WTC11 (cell line): ENCODE measurements at regions not wholly inside any gene's neighbourhood (a gene's known extent, or its start where the extent isn't known, plus 50 kb on each side); places are given as distances from the start of the nearest gene placed in this dataset.
"Not testable (repeated sequence)": the region's sequence is repeated elsewhere in the genome, so short reads cannot be mapped to it uniquely, and the experiment has no call there.

Experiments used
- ATAC-seq: fragments of 200-7000 bp; cut with Tn5 transposase; 2 replicates; pipeline ENCODE4 v1.10.0; 2021; ENCODE audit warnings: mild to moderate bottlenecking, moderate library complexity
- CTCF ChIA-PET: fragments of 300-600 bp; sonication (Branson Sonifier 250); formaldehyde crosslinking; loops from one replicate; lab custom pipeline; 2021; ENCODE audit warnings: antibody characterized with exemption; lab: Charles Lee
- POLR2A ChIA-PET: fragments of 350-600 bp; sonication (Branson Sonifier 250); formaldehyde crosslinking; loops from one replicate; lab custom pipeline; 2021; ENCODE audit warnings: antibody characterized with exemption; lab: Charles Lee
- DNase-seq: peaks from one replicate; pipeline ENCODE4 v3.0.0; 2021; ENCODE audit warnings: low spot score
- H3K27ac Mint-ChIP-seq: 2 replicates; pipeline ENCODE4 v1.8.0; 2021; ENCODE audit warnings: mixed read lengths
- H3K27me3 Mint-ChIP-seq: 2 replicates; pipeline ENCODE4 v1.8.0; 2021; ENCODE audit warnings: low read depth, mild to moderate bottlenecking, moderate library complexity, mixed read lengths
- H3K36me3 Mint-ChIP-seq: 2 replicates; pipeline ENCODE4 v1.8.0; 2021; ENCODE audit warnings: mixed read lengths
- H3K4me1 Mint-ChIP-seq: 2 replicates; pipeline ENCODE4 v1.8.0; 2022; ENCODE audit warnings: mixed read lengths
- H3K4me3 Mint-ChIP-seq: 2 replicates; pipeline ENCODE4 v1.8.0; 2021; ENCODE audit warnings: mild to moderate bottlenecking, moderate library complexity, mixed read lengths
- H3K9me3 Mint-ChIP-seq: 2 replicates; pipeline ENCODE4 v1.8.0; 2021; ENCODE audit warnings: mixed read lengths
- ATF1 ChIP-seq: sonication (generic); formaldehyde crosslinking; IDR thresholded peaks from 2 replicates; pipeline ENCODE4 v1.8.1; 2023; ENCODE audit warnings: mild to moderate bottlenecking, moderate library complexity, missing genetic modification reagents
- CBFB ChIP-seq: sonication (generic); formaldehyde crosslinking; IDR thresholded peaks from 2 replicates; pipeline ENCODE4 v1.8.1; 2022; ENCODE audit warnings: mild to moderate bottlenecking, low read depth, missing genetic modification reagents
- CREM ChIP-seq: sonication (generic); formaldehyde crosslinking; IDR thresholded peaks from 2 replicates; pipeline ENCODE4 v1.8.1; 2022; ENCODE audit warnings: mild to moderate bottlenecking, missing genetic modification reagents, moderate library complexity
- EMX1 ChIP-seq: fragments of 250-450 bp; sonication (Bioruptor Pico); IDR thresholded peaks from 2 replicates; pipeline ENCODE4 v1.8.0; 2021; ENCODE audit warnings: mild to moderate bottlenecking
- JAZF1 ChIP-seq: fragments of 250-450 bp; sonication (Bioruptor Pico); IDR thresholded peaks from 2 replicates; pipeline ENCODE4 v1.9.0; 2021; ENCODE audit warnings: moderate library complexity, mild to moderate bottlenecking, inconsistent platforms
- JUN ChIP-seq: sonication (generic); formaldehyde crosslinking; IDR thresholded peaks from 2 replicates; pipeline ENCODE4 v1.8.0; 2023; ENCODE audit warnings: mild to moderate bottlenecking, missing genetic modification reagents
- NFATC4 ChIP-seq: fragments of 250-450 bp; sonication (Bioruptor Pico); IDR thresholded peaks from 2 replicates; pipeline ENCODE4 v1.9.0; 2021; ENCODE audit warnings: mild to moderate bottlenecking
- NR3C1 ChIP-seq: sonication (generic); formaldehyde crosslinking; conservative IDR thresholded peaks from 2 replicates; pipeline ENCODE4 v1.8.1; 2023; ENCODE audit warnings: low read depth, mild to moderate bottlenecking, missing genetic modification reagents
- SMAD3 ChIP-seq: sonication (generic); formaldehyde crosslinking; IDR thresholded peaks from 2 replicates; pipeline ENCODE4 v1.8.0; 2022; ENCODE audit warnings: missing genetic modification reagents, mild to moderate bottlenecking, borderline replicate concordance
- TEAD1 ChIP-seq: sonication (generic); formaldehyde crosslinking; IDR thresholded peaks from 2 replicates; pipeline ENCODE4 v1.8.0; 2022; ENCODE audit warnings: mild to moderate bottlenecking, missing genetic modification reagents
- ZBTB21 ChIP-seq: sonication (generic); formaldehyde crosslinking; IDR thresholded peaks from 2 replicates; pipeline ENCODE4 v1.8.1; 2023; ENCODE audit warnings: mild to moderate bottlenecking, missing genetic modification reagents, borderline replicate concordance
- ZNF121 ChIP-seq: sonication (generic); formaldehyde crosslinking; IDR thresholded peaks from 2 replicates; pipeline ENCODE4 v1.8.0; 2023; ENCODE audit warnings: missing genetic modification reagents
- ZNF219 ChIP-seq: sonication (generic); formaldehyde crosslinking; IDR thresholded peaks from 2 replicates; pipeline ENCODE4 v1.8.0; 2023; ENCODE audit warnings: missing genetic modification reagents, mild to moderate bottlenecking, borderline replicate concordance
- ZNF232 ChIP-seq: sonication (generic); formaldehyde crosslinking; IDR thresholded peaks from 2 replicates; pipeline ENCODE4 v1.8.0; 2022; ENCODE audit warnings: mild to moderate bottlenecking, missing genetic modification reagents
- TF ChIP-seq, protein P1 (sequence below): sonication (generic); formaldehyde crosslinking; IDR thresholded peaks from 2 replicates; pipeline ENCODE4 v1.8.1; 2023; ENCODE audit warnings: mild to moderate bottlenecking, moderate library complexity, missing genetic modification reagents
- TF ChIP-seq, protein P2 (sequence below): sonication (generic); formaldehyde crosslinking; IDR thresholded peaks from 2 replicates; pipeline ENCODE4 v1.8.0; 2022; ENCODE audit warnings: mild to moderate bottlenecking, missing genetic modification reagents
- TF ChIP-seq, protein P3 (sequence below): sonication (generic); formaldehyde crosslinking; IDR thresholded peaks from 2 replicates; pipeline ENCODE4 v1.8.1; 2023; ENCODE audit warnings: mild to moderate bottlenecking, missing genetic modification reagents

DNA sequence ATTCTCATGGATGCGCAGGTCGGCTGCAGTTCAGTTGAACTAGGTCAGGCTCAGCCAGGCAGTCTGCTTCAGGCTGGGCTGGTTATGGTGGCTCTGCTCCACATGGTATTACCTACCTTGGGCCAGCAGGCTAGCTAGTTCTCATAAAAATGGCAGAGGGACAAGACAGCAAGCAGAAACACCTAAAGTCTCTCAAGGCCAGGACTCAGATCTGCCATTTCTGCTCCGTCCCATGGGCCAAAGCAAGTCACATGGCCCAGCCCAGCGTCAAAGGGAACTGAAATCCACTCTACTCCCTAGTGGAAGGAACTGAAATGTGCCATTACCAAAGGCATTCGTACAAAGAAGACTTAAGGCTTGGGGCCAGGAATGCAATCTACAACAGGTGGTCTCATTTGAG is 160.0 kb downstream of the TMEM132E start (continued):
- TF ChIP-seq, protein P1, sequence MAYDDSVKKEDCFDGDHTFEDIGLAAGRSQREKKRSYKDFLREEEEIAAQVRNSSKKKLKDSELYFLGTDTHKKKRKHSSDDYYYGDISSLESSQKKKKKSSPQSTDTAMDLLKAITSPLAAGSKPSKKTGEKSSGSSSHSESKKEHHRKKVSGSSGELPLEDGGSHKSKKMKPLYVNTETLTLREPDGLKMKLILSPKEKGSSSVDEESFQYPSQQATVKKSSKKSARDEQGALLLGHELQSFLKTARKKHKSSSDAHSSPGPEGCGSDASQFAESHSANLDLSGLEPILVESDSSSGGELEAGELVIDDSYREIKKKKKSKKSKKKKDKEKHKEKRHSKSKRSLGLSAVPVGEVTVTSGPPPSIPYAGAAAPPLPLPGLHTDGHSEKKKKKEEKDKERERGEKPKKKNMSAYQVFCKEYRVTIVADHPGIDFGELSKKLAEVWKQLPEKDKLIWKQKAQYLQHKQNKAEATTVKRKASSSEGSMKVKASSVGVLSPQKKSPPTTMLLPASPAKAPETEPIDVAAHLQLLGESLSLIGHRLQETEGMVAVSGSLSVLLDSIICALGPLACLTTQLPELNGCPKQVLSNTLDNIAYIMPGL = no peak
- no peak for TF ChIP-seq SMAD3 (CRISPR knock-in tag)
- TF ChIP-seq, protein P2, sequence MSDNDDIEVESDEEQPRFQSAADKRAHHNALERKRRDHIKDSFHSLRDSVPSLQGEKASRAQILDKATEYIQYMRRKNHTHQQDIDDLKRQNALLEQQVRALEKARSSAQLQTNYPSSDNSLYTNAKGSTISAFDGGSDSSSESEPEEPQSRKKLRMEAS (CRISPR knock-in tag) = no peak

DNA sequence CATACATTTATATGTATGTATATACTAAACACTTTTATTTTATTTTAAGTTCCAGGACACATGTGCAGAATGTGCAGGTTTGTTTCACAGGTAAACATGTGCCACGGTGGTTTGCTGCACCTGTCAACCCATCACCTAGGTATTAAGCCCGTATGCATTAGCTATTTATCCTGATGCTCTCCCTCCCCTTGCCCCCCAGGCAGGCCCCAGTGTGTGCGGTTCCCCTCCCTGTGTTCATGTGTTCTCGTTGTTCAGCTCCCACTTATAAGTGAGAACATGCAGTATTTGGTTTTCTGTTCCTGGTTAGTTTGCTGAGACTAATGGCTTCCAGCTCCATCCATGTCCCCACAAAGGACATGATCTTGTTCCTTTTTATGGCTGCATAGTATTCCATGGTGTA is 158.3 kb downstream of the TMEM132E start:
- H3K27ac Mint-ChIP-seq, H3K27me3 Mint-ChIP-seq, H3K9me3 Mint-ChIP-seq, DNase-seq, POLR2A ChIA-PET, CTCF ChIA-PET, ATAC-seq, H3K4me1 Mint-ChIP-seq, H3K4me3 Mint-ChIP-seq, H3K36me3 Mint-ChIP-seq: not testable (repeated sequence)

DNA sequence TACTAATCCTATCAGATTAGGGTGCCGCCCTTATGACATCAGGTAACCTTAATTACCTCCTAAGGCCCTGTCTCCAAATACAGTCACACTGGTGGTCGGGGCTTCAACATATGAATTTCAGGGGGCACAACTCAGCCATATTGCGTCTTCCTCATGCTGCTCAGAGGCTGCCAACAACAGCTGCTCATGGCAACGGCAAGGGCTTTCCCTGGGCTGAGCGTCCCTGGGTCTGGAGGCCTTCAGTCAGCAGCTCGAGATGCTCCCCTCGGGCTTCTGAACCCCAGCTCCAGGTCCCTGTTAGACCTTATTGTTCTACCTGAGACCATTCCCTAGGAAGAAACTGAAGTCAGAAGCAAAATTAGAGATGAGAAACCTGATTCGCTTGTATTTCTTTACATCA is 157.2 kb downstream of the TMEM132E start:
- H3K27ac Mint-ChIP-seq = no peak overlapping the region
- peaks cover 11% of the 10 kb centered on the region for H3K9me3 Mint-ChIP-seq
- H3K4me1 Mint-ChIP-seq = peaks cover 9% of the 10 kb centered on the region
- POLR2A ChIA-PET = no interaction called here
- CTCF ChIA-PET = no interaction called here
- peaks cover 4% of the 10 kb centered on the region; the same call in 1 of the 2 replicates for H3K36me3 Mint-ChIP-seq
- H3K4me3 Mint-ChIP-seq = no peak overlapping the region
- H3K27me3 Mint-ChIP-seq = peaks cover 3% of the 10 kb centered on the region; the same call in 1 of the 2 replicates
- DNase-seq (no peak), ATAC-seq (no peak)
- TF ChIP-seq CREM (CRISPR knock-in tag) (no peak), NR3C1 (no peak)
- TF ChIP-seq, all 79 proteins: peak for 0

DNA sequence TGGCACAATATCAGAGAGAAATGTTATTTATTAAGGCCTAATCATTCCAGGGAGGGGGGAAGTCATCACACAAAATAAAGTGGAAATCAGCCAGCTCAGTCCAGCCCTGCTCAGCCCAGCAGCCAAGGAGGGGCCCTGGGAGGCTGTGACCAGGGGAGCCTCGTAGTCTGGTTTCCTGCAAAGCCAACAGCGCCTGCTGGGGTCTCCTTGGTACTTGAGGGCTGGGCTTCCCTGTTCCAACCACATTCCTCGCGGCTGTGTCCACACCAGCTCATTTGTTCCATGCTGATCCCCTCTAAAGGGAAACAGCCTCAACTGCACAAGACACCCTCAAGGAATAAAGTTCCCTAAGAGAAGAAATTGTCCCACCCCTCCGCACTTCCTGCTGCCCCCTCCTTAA is 154.0 kb downstream of the TMEM132E start:
- Mint-ChIP-seq H3K9me3 (peaks cover 19% of the 10 kb centered on the region), H3K36me3 (peaks cover 7% of the 10 kb centered on the region), H3K27me3 (peaks cover 3% of the 10 kb centered on the region), H3K4me3 (no peak overlapping the region), H3K4me1 (no peaks in the 10 kb centered on the region), H3K27ac (no peak overlapping the region)
- TF ChIP-seq NFATC4 (CRISPR knock-in tag) (no peak), ZNF121 (CRISPR knock-in tag) (no peak), ZNF232 (CRISPR knock-in tag) (no peak), ZNF219 (CRISPR knock-in tag) (no peak), JAZF1 (no peak), EMX1 (CRISPR knock-in tag) (no peak), CBFB (no peak), ATF1 (CRISPR knock-in tag) (no peak), TEAD1 (CRISPR knock-in tag) (no peak), JUN (CRISPR knock-in tag) (no peak), ZBTB21 (CRISPR knock-in tag) (no peak)
- TF ChIP-seq, protein P1 = no peak
- TF ChIP-seq, protein P3, sequence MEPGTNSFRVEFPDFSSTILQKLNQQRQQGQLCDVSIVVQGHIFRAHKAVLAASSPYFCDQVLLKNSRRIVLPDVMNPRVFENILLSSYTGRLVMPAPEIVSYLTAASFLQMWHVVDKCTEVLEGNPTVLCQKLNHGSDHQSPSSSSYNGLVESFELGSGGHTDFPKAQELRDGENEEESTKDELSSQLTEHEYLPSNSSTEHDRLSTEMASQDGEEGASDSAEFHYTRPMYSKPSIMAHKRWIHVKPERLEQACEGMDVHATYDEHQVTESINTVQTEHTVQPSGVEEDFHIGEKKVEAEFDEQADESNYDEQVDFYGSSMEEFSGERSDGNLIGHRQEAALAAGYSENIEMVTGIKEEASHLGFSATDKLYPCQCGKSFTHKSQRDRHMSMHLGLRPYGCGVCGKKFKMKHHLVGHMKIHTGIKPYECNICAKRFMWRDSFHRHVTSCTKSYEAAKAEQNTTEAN (CRISPR knock-in tag) = no peak
- ATAC-seq = no peak
- POLR2A ChIA-PET = no interaction called here
- CTCF ChIA-PET = no interaction called here
- no peak for DNase-seq
